Stimulated activated CD4-positive, alpha-beta T cell treated with anti-CD3 and anti-CD28 coated beads, Interleukin-12 subunit alpha, Interleukin-12 subunit beta, amount 100 ng/mL, for 24 hours (primary cell): ENCODE measurements at regions not wholly inside any gene's neighbourhood (a gene's known extent, or its start where the extent isn't known, plus 50 kb on each side); places are given as distances from the start of the nearest gene placed in this dataset.
"Not testable (repeated sequence)": the region's sequence is repeated elsewhere in the genome, so short reads cannot be mapped to it uniquely, and the experiment has no call there.

Experiments used
- DNase-seq, 2 experiments: peaks; one replicate each; pipeline ENCODE4 v3.0.0-alpha.2; 2020; ENCODE audit warnings: low read depth in 2 of 2

DNA sequence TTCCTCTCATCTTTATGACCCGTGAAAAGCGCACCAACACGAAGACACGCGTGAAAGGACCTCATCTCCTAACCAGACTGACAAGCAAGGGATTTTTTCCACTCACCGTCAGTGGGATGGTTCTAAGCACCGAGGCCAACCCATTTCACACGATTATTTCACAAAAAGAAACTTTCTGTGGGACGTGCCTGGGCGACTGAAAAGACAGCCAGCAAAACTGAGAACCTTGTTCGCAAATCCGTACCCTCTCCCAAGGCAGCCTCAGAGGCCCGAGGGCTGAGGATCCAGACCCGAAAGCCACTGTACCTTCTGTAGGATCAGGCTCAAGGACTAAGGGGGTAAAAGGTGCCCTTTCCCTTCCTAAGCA, 84.9 kb upstream of the METTL9 start:
- DNase-seq = not testable (repeated sequence)

DNA sequence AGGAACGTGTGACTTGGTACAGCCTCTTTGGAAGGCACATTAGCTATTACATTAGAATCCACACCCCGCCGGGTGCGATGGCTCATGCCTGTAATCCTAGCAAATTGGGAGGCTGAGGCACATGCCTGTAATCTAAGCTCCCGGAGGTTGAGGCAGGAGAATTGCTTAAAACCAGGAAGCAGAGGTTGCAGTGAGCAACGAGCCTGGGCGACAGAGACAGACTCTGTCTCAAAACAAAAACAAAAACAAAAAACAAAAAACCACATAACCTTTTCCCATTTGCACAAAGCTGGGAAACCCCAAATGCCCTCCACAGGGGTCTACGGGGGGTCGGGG, 82.7 kb upstream of the METTL9 start:
- DNase-seq = not testable (repeated sequence)

DNA sequence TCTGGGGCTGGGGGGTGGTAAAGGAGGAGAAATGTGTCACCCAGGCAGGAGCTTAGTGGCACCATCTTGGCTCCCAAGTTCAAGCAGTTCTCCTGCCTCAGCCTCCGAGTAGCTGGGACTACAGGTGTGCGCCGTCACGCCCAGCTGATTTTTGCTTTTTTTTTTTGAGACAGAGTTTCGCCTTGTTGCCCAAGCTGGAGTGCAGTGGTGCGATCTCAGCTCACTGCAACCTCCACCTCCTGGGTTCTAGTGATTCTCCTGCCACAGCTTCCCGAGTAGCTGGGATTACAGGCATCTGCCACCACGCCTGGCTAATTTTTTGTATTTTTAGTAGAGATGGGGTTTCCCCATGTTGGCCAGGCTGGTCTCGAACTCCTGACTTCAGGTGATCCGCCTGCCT, 82.1 kb upstream of the METTL9 start:
- DNase-seq = not testable (repeated sequence)

- not testable (repeated sequence) for DNase-seq
Observed at GRCh38 chr16:21519361-21520133, 79.8 kb upstream of the METTL9 start.

DNA sequence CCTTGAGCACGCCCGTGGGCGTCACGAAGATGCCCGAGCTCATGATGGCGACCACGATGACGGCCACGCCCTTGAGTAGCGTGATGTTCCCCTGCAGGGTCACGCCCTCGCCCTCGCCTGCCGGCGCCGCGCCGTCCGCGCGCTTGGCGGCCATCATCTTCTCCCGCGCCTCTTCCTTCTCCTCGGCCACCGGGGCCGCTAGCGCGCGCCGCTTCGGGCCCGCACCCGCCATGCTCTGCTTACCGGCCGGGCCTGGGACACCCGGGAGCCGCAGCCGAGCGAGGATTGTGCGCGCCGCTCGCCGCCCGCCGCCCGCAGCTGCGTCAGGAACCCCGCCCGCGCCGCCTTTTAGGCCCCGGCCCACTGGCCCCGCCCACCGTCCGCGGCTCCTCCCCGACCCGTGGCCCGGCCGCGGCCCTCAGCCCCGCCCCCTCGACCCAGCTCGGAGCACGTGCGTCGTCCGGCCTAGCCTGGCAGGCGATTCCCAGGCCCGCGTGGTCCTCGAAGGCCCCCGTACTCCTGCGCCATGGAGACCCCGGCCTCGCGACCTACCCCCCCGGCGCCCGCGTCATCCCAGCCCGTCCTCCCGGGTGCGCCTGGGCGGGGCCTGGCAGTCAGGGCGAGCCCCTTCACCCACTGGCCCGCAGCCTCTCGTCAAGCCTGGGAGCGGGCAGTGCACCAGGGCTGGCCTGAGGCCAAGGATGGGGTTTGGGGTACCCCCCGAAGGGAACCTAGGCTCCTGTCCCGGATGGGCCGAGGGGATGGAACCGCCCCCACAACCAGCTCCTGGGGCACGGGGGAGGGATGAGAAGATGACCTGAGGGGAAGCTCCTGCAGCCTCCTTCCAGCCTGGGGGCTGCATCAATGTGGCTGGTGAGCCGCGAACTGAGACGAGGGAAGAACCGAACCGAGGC, 79.0 kb upstream of the METTL9 start:
- DNase-seq = peak; percentile 95 to 97

DNA sequence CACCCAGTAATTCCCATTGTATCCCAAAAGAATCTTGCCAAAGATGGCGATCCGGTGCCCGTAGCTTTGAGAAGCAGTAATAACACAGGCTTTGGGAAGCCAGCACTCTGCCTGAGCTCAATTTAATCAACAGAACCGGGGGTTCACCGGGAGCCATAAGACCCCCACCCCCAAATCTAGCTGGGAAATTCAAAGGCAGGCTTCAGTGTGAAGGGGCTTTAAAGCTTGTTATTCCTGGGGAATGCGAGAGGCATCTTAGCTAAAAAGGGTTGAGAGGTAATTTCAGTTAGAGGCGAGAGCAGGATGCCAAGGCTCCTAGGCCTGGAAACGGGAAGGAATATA, 78.4 kb upstream of the METTL9 start:
- DNase-seq = not testable (repeated sequence)

DNA sequence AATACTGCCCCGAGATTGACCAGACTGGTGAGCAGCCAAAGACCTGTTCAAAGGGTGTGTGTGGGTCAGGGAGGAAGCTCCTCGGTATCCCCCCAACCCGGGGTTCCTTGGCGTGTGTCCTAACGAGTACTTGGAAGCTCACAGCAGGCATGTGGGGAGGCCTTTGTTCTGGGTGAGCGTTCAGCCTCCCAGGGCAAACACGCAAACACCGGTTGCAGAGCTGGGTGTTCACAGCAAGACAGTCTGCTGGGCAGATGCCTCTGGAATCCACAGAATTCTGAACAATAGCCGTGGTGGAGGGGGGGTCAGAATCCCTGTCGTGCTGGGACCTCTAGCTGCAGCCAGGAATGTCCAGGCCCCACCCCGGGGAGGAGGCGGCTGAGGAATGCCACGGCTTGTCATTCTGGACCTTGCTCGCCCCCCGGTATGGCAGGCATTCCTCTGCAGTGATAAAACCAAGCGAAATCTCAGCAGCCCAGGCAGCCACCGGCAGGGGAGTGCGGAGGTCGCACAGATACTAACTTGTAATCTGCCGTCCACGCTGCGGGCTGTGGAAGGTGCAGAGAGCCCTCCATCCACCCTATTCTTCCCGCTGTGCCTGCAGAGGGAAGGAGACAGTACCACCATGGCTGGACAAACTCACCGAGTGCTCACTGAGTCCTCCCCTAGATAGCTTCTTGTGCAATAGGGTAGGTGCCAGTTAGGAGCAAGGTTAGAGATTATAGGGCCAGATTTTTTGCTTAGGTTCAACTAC, 77.8 kb upstream of the METTL9 start:
- DNase-seq = not testable (repeated sequence)

- not testable (repeated sequence) for DNase-seq
Observed at GRCh38 chr16:21522846-21523245, 76.5 kb upstream of the METTL9 start.

DNA sequence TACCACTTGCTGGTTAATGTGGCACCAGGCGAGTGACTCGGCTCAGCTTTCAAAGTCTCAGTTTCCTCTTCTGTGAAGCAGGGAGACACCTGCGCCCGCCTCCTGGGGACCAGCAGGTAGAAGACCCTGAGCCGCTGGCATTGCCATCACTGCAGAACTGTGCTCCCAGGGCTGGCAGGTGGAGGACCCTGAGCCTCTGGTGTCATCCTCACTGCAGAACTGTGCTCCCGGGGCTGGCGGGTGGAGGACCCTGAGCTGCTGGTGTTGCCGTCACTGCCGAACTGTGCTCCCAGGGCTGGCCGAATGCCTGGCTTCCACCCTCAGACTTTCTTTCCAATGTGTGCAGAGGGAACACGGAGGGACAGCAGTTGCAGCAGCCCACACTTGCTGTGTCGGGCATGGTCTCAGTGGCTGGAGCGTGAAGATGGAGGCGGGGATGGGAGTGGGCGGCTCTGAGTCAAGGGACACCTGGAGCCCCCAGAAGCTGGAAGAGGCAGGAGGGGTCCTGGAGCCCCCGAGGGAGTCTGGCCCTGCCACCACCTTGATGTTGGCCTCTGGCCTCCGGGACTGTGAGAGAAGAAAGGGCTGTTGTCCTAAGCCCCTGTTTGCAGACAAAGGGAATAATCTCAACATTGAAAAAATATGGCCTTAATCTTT, 75.8 kb upstream of the METTL9 start:
- DNase-seq = no peak

DNA sequence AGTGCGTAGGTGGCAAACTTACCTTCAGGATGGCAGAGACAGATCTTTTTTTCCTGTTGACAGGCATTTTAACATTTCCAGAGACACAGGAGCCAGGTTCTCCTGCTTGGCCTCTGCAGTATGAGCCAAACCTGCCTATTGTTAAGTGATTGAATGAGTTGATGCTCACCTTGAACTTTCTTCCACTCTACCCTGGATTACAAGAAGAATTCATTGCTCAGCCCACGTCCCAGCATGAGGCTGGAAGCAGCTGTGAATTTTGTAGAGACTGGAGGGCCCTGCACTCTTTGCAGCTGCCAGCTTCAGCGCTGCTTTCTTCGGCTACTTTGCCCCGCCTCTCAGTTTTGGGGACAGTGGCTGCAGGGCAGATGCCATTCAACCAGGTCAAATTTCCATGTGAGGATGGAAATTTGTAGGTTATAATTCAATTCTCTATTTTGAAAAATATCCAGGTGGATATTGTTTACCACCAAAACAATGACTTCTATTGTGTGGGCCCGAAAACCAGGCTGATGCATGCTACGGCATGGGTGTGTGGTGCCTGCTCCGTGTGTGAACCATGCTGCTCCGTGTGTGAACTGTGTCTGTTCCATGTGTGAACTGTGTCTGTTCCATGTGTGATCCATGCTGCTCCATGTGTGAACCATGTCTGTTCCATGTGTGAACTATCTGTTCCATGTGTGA, 75.2 kb upstream of the METTL9 start:
- DNase-seq = no peak

DNA sequence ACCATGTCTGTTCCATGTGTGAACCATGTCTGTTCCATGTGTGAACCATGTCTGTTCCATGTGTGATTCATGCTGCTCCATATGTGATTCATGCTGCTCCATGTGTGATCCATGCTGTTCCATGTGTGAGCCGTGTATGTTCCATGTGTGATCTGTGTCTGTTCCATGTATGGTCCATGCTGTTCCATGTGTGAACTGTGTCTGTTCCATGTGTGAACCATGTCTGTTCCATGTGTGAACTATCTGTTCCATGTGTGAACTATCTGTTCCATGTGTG, 74.7 kb upstream of the METTL9 start:
- DNase-seq = not testable (repeated sequence)

- not testable (repeated sequence) for DNase-seq
Observed at GRCh38 chr16:21525029-21525895, 74.1 kb upstream of the METTL9 start.

GRCh38 chr16:21525956-21526922, 73.1 kb upstream of the METTL9 start:
- DNase-seq = not testable (repeated sequence)

GRCh38 chr16:21526923-21527807, 72.2 kb upstream of the METTL9 start:
- no peak for DNase-seq

DNA sequence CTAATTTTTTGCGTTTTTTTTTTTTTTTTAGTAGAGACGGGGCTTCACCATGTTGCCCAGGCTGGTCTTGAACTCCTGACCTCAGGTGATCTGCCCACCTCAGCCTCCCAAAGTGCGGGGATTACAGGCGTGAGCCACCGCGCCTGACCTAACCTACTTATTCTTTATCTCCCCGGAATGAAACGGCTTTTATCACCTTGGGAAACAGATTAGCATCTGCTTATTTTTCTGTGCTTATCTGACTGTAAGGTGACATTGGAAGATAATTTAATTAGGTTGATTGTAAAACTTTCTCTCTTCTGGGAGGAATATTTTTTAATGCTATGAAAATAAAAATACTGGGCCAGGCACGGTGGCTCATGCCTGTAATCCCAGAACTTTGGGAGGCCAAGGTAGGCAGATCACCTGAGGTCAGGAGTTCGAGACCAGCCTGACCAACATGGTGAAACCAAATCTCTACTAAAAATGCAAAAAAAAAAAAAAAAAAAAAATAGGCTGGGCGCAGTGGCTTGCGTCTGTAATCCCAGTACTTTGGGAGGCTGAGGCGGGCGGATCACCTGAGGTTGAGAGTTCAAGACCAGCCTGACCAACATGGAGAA, 70.2 kb upstream of the METTL9 start:
- DNase-seq = not testable (repeated sequence)

DNA sequence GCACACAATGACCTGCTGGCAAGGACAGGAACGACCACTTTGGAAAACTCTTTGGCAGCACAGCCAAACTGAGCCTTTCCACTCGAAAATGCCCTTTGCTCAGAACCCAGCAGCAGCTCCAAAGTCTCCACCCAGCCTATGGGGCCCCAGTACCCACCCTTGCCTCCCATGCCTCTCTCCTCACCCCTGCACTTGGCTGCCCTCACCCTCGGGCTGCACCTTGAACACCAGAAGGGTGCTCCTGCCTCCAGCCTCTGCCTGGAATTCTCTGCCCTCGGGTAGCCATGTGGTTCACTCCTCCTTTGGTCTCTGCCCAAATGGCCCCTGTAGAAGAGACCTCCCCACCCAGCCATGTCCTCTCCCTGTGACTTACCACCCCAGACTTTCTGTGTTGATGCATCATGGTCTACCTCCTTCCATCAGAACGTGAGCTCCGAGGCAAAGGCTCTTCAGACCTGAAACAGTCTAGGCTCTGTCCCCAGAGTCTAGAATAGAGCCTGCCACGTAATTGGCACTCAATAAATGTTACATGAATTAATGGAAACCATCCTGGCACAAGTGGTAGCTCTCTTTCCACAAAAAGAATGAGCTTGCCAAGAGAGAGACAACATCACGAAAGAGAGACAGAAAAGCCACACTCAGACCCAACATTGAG, 68.5 kb upstream of the METTL9 start:
- not testable (repeated sequence) for DNase-seq

DNA sequence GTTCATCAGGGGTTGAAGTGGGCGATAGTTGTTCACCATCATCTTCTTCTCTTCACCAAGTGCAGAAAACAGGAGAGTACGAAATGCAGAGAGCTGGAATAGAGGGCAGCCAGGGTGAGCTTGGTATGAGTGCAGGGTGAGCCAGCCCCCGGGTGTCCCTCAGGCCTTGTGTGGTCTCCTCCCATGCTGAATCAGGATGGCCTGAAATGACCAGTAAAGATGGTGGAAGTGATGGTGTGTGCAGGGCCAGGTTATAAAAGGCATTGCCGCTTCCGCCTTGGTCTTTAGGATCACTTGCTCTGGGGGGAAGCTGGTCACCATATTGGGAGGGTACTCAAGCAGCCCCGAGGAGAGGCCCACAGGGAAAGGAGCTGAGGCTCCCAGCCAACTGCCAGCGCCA, 66.4 kb upstream of the METTL9 start:
- DNase-seq = not testable (repeated sequence)
